CD4-positive, alpha-beta T cell treated with Interleukin-15 for 4 hours (primary cell): ENCODE measurements at regions not wholly inside any gene's neighbourhood (a gene's known extent, or its start where the extent isn't known, plus 50 kb on each side); places are given as distances from the start of the nearest gene placed in this dataset.

ENCODE experiments used
- DNase-seq: peaks from one replicate; pipeline ENCODE4 v3.0.0-alpha.2; 2020; ENCODE audit warnings: low spot score

DNA sequence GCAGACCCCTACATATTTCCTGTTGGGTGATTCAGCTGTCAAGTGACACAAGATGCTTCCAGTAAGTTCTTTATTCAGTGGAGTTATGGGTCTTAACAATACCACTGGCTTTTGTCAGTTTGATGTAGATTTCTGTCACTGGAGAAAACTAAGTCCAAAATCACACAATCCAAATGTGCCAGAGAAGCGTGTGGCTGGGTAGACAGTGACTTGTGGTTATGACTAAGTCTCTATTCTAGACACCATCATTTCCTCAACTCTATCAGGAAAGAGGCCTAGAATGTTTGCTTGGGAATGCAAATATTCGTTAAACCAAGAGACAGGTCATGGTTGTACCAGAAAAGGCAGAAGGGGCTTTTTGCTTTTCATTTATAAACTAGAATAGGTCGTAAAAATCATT, 54.4 kb upstream of the HS3ST1 start:
- DNase-seq = no peak

DNA sequence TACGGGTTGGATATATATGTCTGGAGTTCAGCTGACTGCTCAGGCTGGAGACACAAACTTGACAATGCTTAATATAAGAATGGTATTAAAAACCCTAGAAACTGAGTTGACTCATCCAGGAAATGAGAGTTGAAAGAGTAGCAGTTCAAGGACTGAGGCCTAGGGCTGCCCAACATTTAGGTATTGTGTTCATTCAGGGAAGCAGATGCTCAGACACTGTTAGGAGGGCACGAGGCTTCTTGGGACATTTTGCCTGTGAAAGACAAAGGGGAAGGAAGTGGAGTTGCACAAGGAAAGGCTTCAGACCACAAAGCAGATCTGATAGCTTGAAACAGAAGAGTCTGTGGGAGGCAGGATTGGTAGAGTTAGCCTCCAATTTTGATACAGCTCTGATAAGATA, 52.0 kb upstream of the HS3ST1 start:
- peak; percentile 36 for DNase-seq
